Gastrocnemius medialis (tissue), 4 donors: ENCODE measurements at regions not wholly inside any gene's neighbourhood (a gene's known extent, or its start where the extent isn't known, plus 50 kb on each side); places are given as distances from the start of the nearest gene placed in this dataset.

Experiments
- POLR2A ChIP-seq, 2 donors: fragments of 450-650 bp; IDR thresholded peaks; one replicate each; pipeline ENCODE4 v1.6.1; 2017; ENCODE audit warnings: antibody characterized with exemption in 2 of 2, mild to moderate bottlenecking in 2 of 2, moderate library complexity in 2 of 2
- TF ChIP-seq, protein P1 (sequence below), 5 experiments: fragments of 450-650 bp in 3 of 5; fragments of 200-600 bp in 2 of 5; sonication (generic) in 2 of 5; IDR thresholded peaks in 4 of 5; conservative IDR thresholded peaks in 1 of 5; 1 replicate in 4 of 5; 2 replicates in 1 of 5; pipeline ENCODE4 v1.5.1; 2016 to 2019; ENCODE audit warnings: antibody characterized with exemption in 5 of 5, mild to moderate bottlenecking in 3 of 5, moderate library complexity in 3 of 5

DNA sequence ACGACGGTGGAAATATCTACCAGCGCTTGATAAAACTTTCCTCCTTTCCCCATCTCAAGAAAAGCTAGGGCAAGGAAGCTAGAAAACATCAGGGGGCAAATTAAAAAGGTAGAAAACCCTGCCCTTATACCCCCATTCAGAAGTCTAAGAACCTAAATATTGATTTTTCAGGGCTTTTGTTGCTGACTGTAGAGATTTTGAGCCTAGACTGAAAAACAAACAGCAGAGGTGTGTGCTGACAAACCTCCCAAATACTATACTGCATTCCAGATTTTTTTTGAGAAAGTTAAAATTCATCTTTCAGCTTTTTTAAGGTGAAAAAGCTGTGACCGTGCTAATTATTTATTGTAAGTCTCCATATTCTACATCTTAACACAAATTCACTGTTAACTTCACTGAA is 478.3 kb upstream of the SOX5 start:
- TF ChIP-seq, protein P1, sequence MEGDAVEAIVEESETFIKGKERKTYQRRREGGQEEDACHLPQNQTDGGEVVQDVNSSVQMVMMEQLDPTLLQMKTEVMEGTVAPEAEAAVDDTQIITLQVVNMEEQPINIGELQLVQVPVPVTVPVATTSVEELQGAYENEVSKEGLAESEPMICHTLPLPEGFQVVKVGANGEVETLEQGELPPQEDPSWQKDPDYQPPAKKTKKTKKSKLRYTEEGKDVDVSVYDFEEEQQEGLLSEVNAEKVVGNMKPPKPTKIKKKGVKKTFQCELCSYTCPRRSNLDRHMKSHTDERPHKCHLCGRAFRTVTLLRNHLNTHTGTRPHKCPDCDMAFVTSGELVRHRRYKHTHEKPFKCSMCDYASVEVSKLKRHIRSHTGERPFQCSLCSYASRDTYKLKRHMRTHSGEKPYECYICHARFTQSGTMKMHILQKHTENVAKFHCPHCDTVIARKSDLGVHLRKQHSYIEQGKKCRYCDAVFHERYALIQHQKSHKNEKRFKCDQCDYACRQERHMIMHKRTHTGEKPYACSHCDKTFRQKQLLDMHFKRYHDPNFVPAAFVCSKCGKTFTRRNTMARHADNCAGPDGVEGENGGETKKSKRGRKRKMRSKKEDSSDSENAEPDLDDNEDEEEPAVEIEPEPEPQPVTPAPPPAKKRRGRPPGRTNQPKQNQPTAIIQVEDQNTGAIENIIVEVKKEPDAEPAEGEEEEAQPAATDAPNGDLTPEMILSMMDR (IDR thresholded peaks at IDR 0.05 in 4 of 5, conservative IDR thresholded peaks at IDR 0.05 in 1 of 5), result no peak
- TF ChIP-seq POLR2A (IDR thresholded peaks at IDR 0.05), result no peak
